Esophagus muscularis mucosa (tissue), 4 donors: ENCODE measurements at regions not wholly inside any gene's neighbourhood (a gene's known extent, or its start where the extent isn't known, plus 50 kb on each side); places are given as distances from the start of the nearest gene placed in this dataset.
A peak's percentile ranks its signal among the peaks of the same experiment; 100 is the strongest.

Source experiments
- DNase-seq: peaks from one replicate; pipeline ENCODE4 v3.0.0-alpha.2; 2017; ENCODE audit errors: extremely low spot score
- H3K27ac ChIP-seq, 4 donors: fragments of 200-600 bp; sonication (generic); replicated peaks in 1 of 4; 1 replicate in 3 of 4; 2 replicates in 1 of 4; pipeline ENCODE4 v1.5.1; 2016 to 2019; ENCODE audit warnings: mild to moderate bottlenecking in 1 of 4
- H3K27me3 ChIP-seq, 4 donors: fragments of 200-600 bp; sonication (generic); one replicate each; pipeline versions ENCODE4 v1.5.1 to v1.6.0; 2016 to 2019
- H3K36me3 ChIP-seq, 4 donors: fragments of 200-600 bp; sonication (generic); one replicate each; pipeline ENCODE4 v1.5.1; 2016 to 2019
- H3K4me1 ChIP-seq, 4 donors: fragments of 200-600 bp; sonication (generic); one replicate each; pipeline ENCODE4 v1.5.1; 2016 to 2019
- H3K4me3 ChIP-seq, 4 donors: fragments of 200-600 bp; sonication (generic); 1 replicate in 2 of 4; 2 replicates in 2 of 4; pipeline ENCODE4 v1.5.1; 2016 to 2019; ENCODE audit warnings: mild to moderate bottlenecking in 4 of 4, moderate library complexity in 1 of 4
- H3K9me3 ChIP-seq, 4 donors: fragments of 200-600 bp; sonication (generic); 1 replicate in 3 of 4; 2 replicates in 1 of 4; pipeline ENCODE4 v1.5.1; 2016 to 2019
- CTCF ChIP-seq, 3 experiments: fragments of 200-600 bp in 2 of 3; fragments of 450-650 bp in 1 of 3; sonication (generic) in 2 of 3; IDR thresholded peaks; one replicate each; pipeline ENCODE4 v1.5.1; 2017 to 2019; ENCODE audit warnings: antibody characterized with exemption in 3 of 3, mild to moderate bottlenecking in 2 of 3, moderate library complexity in 1 of 3
- EP300 ChIP-seq: sonication (generic); formaldehyde crosslinking; IDR thresholded peaks from one replicate; pipeline ENCODE4 v1.6.1; 2017; ENCODE audit warnings: antibody characterized with exemption
- POLR2A ChIP-seq: fragments of 450-650 bp; IDR thresholded peaks from one replicate; pipeline ENCODE4 v1.6.1; 2017; ENCODE audit warnings: antibody characterized with exemption, moderate library complexity, mild to moderate bottlenecking, low read depth
- POLR2AphosphoS5 ChIP-seq, 2 donors: sonication (generic); formaldehyde crosslinking; IDR thresholded peaks; one replicate each; pipeline ENCODE4 v1.6.1; 2017; ENCODE audit warnings: antibody characterized with exemption in 2 of 2
- WGBS: methylation state at CpG from one replicate; pipeline ENCODE4 v1.1.5; 2018; 5-methylcytosine and 5-hydroxymethylcytosine counted together
- intact Hi-C: fragments of 100-400 bp; cut with DNase I; formaldehyde crosslinking; loops from one replicate; pipeline ENCODE4 v1.15.1; 2023

- Histone ChIP-seq H3K9me3 (no peaks in the 10 kb centered on the region), H3K4me1 (peaks cover 0 to 7% (median 3%) of the 10 kb centered on the region in 4 donors), H3K4me3 (no peak overlapping the region), H3K36me3 (no peaks in the 10 kb centered on the region), H3K27me3 (no peaks in the 10 kb centered on the region), H3K27ac (peak overlapping the region in 1 of 4 donors; percentile 27)
- intact Hi-C loops = no loop called here
- TF ChIP-seq EP300 (no peak), POLR2AphosphoS5 (IDR thresholded peaks at IDR 0.05) (peak in 1 of 2 donors; percentile 43)
- peak; percentile 91 for DNase-seq
- 63% methylated on average over 11 of the region's 11 CpGs for WGBS
Observed at GRCh38 chr20:6700563-6701329, 66.7 kb upstream of the BMP2 start.

GRCh38 chr20:6699921-6700562 lies 67.4 kb upstream of the BMP2 start:
- Histone ChIP-seq H3K27ac (no peak overlapping the region), H3K27me3 (no peaks in the 10 kb centered on the region), H3K4me3 (no peak overlapping the region), H3K4me1 (peaks cover 0 to 6% (median 3%) of the 10 kb centered on the region in 4 donors), H3K9me3 (no peaks in the 10 kb centered on the region), H3K36me3 (no peaks in the 10 kb centered on the region)
- DNase-seq = peak; percentile 85
- TF ChIP-seq CTCF (IDR thresholded peaks at IDR 0.05) (no peak), POLR2A (no peak), EP300 (no peak), POLR2AphosphoS5 (IDR thresholded peaks at IDR 0.05) (no peak)
- 36% methylated on average over 3 of the region's 3 CpGs for WGBS
- intact Hi-C loops = no loop called here

- intact Hi-C loops = no loop called here
- Histone ChIP-seq H3K4me1 (peaks cover 0 to 4% (median 0%) of the 10 kb centered on the region in 4 donors), H3K27ac (no peak overlapping the region), H3K36me3 (no peaks in the 10 kb centered on the region), H3K27me3 (no peaks in the 10 kb centered on the region), H3K4me3 (no peak overlapping the region), H3K9me3 (no peaks in the 10 kb centered on the region)
- 69% methylated on average over 4 of the region's 4 CpGs for WGBS
- peak; percentile 19 for DNase-seq
- no peak for TF ChIP-seq POLR2A
- no peak for TF ChIP-seq CTCF (IDR thresholded peaks at IDR 0.05)
- TF ChIP-seq POLR2AphosphoS5 (IDR thresholded peaks at IDR 0.05) = no peak
Observed at GRCh38 chr20:6698723-6699122, 68.8 kb upstream of the BMP2 start.

GRCh38 chr20:6698056-6698455 lies 69.4 kb upstream of the BMP2 start:
- intact Hi-C loops = no loop called here
- no peaks in the 10 kb centered on the region for H3K36me3 ChIP-seq
- H3K27ac ChIP-seq = no peak overlapping the region
- DNase-seq = peak; percentile 77
- 92% methylated on average over 6 of the region's 6 CpGs for WGBS
- no peak overlapping the region for H3K4me3 ChIP-seq
- TF ChIP-seq POLR2A (no peak), EP300 (no peak), CTCF (IDR thresholded peaks at IDR 0.05) (no peak), POLR2AphosphoS5 (IDR thresholded peaks at IDR 0.05) (no peak)
- H3K9me3 ChIP-seq = no peaks in the 10 kb centered on the region
- H3K27me3 ChIP-seq = no peaks in the 10 kb centered on the region
- peaks cover 0 to 9% (median 2%) of the 10 kb centered on the region in 4 donors for H3K4me1 ChIP-seq

- H3K4me3 ChIP-seq = no peak overlapping the region
- no peaks in the 10 kb centered on the region for H3K36me3 ChIP-seq
- H3K27me3 ChIP-seq = no peaks in the 10 kb centered on the region
- intact Hi-C loops = no loop called here
- WGBS = 74% methylated on average over 12 of the region's 12 CpGs
- no peak overlapping the region for H3K27ac ChIP-seq
- peak; percentile 55 for DNase-seq
- no peaks in the 10 kb centered on the region for H3K9me3 ChIP-seq
- H3K4me1 ChIP-seq = peaks cover 0 to 12% (median 4%) of the 10 kb centered on the region in 4 donors
- TF ChIP-seq CTCF (IDR thresholded peaks at IDR 0.05) = no peak
- TF ChIP-seq EP300 = no peak
- TF ChIP-seq POLR2AphosphoS5 (IDR thresholded peaks at IDR 0.05) = no peak
- TF ChIP-seq POLR2A = no peak
Observed at GRCh38 chr20:6697228-6697972, 70.1 kb upstream of the BMP2 start.
